WI38 (cell line): ENCODE measurements at regions not wholly inside any gene's neighbourhood (a gene's known extent, or its start where the extent isn't known, plus 50 kb on each side); places are given as distances from the start of the nearest gene placed in this dataset.

Experiments
- H3K4me3 ChIP-seq: 2 replicates; pipeline ENCODE4 v1.5.1; 2011; ENCODE audit warnings: low read depth, mild to moderate bottlenecking, control low read depth, low read length
- TF ChIP-seq, protein P1 (sequence below): IDR thresholded peaks from 2 replicates; pipeline ENCODE4 v1.5.1; 2012; ENCODE audit warnings: low read depth, mild to moderate bottlenecking, control low read depth, low read length

- TF ChIP-seq, protein P1, sequence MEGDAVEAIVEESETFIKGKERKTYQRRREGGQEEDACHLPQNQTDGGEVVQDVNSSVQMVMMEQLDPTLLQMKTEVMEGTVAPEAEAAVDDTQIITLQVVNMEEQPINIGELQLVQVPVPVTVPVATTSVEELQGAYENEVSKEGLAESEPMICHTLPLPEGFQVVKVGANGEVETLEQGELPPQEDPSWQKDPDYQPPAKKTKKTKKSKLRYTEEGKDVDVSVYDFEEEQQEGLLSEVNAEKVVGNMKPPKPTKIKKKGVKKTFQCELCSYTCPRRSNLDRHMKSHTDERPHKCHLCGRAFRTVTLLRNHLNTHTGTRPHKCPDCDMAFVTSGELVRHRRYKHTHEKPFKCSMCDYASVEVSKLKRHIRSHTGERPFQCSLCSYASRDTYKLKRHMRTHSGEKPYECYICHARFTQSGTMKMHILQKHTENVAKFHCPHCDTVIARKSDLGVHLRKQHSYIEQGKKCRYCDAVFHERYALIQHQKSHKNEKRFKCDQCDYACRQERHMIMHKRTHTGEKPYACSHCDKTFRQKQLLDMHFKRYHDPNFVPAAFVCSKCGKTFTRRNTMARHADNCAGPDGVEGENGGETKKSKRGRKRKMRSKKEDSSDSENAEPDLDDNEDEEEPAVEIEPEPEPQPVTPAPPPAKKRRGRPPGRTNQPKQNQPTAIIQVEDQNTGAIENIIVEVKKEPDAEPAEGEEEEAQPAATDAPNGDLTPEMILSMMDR: no peak
- H3K4me3 ChIP-seq: no peak overlapping the region
Measured at GRCh38 chr1:80755944-80756343, 1044.8 kb upstream of the ADGRL2 start.

- no peak overlapping the region for H3K4me3 ChIP-seq
- TF ChIP-seq, protein P1: no peak
Measured at GRCh38 chr1:80751204-80751603, 1049.5 kb upstream of the ADGRL2 start.

GRCh38 chr1:80731241-80731894, 1069.4 kb upstream of the ADGRL2 start:
- H3K4me3 ChIP-seq: no peak overlapping the region

DNA sequence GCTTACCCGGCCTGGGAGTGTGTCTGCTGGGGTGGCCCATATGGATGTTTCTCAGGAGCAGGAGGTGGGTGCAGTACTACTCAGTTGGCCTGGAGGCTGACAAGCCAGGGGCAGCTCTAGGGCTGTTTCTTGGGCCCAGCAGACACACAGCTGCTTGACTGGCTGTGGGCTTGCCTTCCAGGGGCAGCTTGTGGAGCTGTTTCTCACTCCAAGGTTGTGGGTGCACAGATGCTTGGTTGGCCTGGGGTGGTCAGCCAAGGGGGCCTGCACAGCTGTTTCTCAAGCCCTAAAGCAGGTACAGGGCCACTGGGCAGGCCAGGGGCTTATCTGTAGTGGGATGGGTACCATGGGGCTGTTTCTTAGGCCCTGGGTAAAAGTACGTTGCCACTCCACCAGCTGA, 1078.1 kb upstream of the ADGRL2 start:
- TF ChIP-seq, protein P1: no peak
- H3K4me3 ChIP-seq: no peak overlapping the region

More at GRCh38 chr1:80731241-80731894, 1069.4 kb upstream of the ADGRL2 start:
- TF ChIP-seq, protein P1: no peak

GRCh38 chr1:80706526-80706925, 1094.2 kb upstream of the ADGRL2 start:
- TF ChIP-seq, protein P1: no peak
- H3K4me3 ChIP-seq: no peak overlapping the region

DNA sequence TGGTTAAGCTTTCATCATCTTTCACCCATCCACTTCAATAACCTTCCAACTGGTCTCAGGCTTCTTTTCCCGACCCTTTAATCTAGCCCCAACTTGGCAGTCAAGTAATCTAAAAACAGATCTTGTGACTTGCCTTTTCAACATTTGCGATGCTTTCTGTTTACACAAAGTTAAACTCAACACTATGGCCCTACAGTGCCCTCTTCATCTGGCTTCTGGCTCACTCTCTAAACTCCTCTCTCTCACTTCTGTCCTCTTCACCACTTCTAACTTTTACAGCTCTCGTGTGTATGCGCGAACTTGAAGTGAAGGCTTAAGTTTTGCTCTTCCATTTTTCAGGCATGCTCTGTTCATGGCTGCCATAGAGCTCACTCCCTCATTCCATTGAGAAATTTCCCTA, 1122.3 kb upstream of the ADGRL2 start:
- TF ChIP-seq, protein P1: no peak
- H3K4me3 ChIP-seq: no peak overlapping the region

- TF ChIP-seq, protein P1: no peak
- H3K4me3 ChIP-seq: no peak overlapping the region
Measured at GRCh38 chr1:80675454-80675853, 1125.3 kb upstream of the ADGRL2 start.
